H9 (cell line): ENCODE measurements at regions not wholly inside any gene's neighbourhood (a gene's known extent, or its start where the extent isn't known, plus 50 kb on each side); places are given as distances from the start of the nearest gene placed in this dataset.

Experiments
- DNase-seq: peaks from one replicate; pipeline ENCODE4 v3.0.0-alpha.2; 2017
- H2AFZ ChIP-seq: one replicate; pipeline ENCODE4 v1.6.1; 2013; ENCODE audit warnings: mild to moderate bottlenecking, low read length, control low read depth, moderate library complexity
- H2AK5ac ChIP-seq: 2 replicates; pipeline ENCODE4 v1.6.1; 2013; ENCODE audit warnings: low read length, control low read depth, mixed read lengths; ENCODE audit not compliant: insufficient read length
- H2BK120ac ChIP-seq: one replicate; pipeline ENCODE4 v1.6.1; 2013; ENCODE audit warnings: low read depth, mild to moderate bottlenecking, low read length, control low read depth, inconsistent platforms; ENCODE audit not compliant: poor library complexity, severe bottlenecking
- H2BK12ac ChIP-seq: 2 replicates; pipeline ENCODE4 v1.6.1; 2013; ENCODE audit warnings: low read length, control low read depth, mixed read lengths, low read depth; ENCODE audit not compliant: insufficient read length
- H2BK15ac ChIP-seq: 2 replicates; pipeline ENCODE4 v1.6.1; 2013; ENCODE audit warnings: low read depth, low read length, control low read depth
- H2BK20ac ChIP-seq: one replicate; pipeline ENCODE4 v1.6.1; 2013; ENCODE audit warnings: low read depth, mild to moderate bottlenecking, low read length, control low read depth, inconsistent platforms; ENCODE audit not compliant: poor library complexity, severe bottlenecking
- H2BK5ac ChIP-seq: 2 replicates; pipeline ENCODE4 v1.6.1; 2013; ENCODE audit warnings: low read length, control low read depth, mixed read lengths; ENCODE audit not compliant: insufficient read length
- H3K14ac ChIP-seq: 2 replicates; pipeline ENCODE4 v1.6.1; 2013; ENCODE audit warnings: low read length, control low read depth; ENCODE audit not compliant: insufficient read depth
- H3K18ac ChIP-seq: 2 replicates; pipeline ENCODE4 v1.6.1; 2013; ENCODE audit warnings: low read depth, mild to moderate bottlenecking, mixed read lengths, low read length, control low read depth; ENCODE audit not compliant: insufficient read length
- H3K23ac ChIP-seq: 2 replicates; pipeline ENCODE4 v1.6.1; 2013; ENCODE audit warnings: low read length, control low read depth, mixed read lengths, low read depth; ENCODE audit not compliant: insufficient read length
- H3K23me2 ChIP-seq: 2 replicates; pipeline ENCODE4 v1.6.1; 2013; ENCODE audit warnings: low read depth, mild to moderate bottlenecking, mixed read lengths, low read length, control low read depth; ENCODE audit not compliant: insufficient read length, poor library complexity, severe bottlenecking
- H3K27ac ChIP-seq: 2 replicates; pipeline ENCODE4 v1.5.1; 2013; ENCODE audit warnings: low read length, control low read depth, mixed read lengths, low read depth; ENCODE audit not compliant: insufficient read length
- H3K27me3 ChIP-seq: 2 replicates; pipeline ENCODE4 v1.6.1; 2013; ENCODE audit warnings: low read length, control low read depth, inconsistent platforms; ENCODE audit not compliant: insufficient read depth
- H3K4ac ChIP-seq: 2 replicates; pipeline ENCODE4 v1.6.1; 2013; ENCODE audit warnings: low read depth, mild to moderate bottlenecking, control low read depth, inconsistent platforms, low read length, moderate library complexity
- H3K4me1 ChIP-seq: 2 replicates; pipeline ENCODE4 v1.6.1; 2013; ENCODE audit warnings: low read length, control low read depth, inconsistent platforms; ENCODE audit not compliant: insufficient read depth
- H3K4me2 ChIP-seq: 2 replicates; pipeline ENCODE4 v1.6.1; 2013; ENCODE audit warnings: low read length, control low read depth, mixed read lengths; ENCODE audit not compliant: insufficient read length, insufficient read depth
- H3K56ac ChIP-seq: 2 replicates; pipeline ENCODE4 v1.6.1; 2013; ENCODE audit warnings: low read depth, mild to moderate bottlenecking, mixed read lengths, low read length, control low read depth; ENCODE audit not compliant: insufficient read length
- H3K79me1 ChIP-seq: 2 replicates; pipeline ENCODE4 v1.6.1; 2013; ENCODE audit warnings: low read depth, mild to moderate bottlenecking, moderate library complexity, low read length, control low read depth, inconsistent platforms; ENCODE audit not compliant: insufficient read depth, poor library complexity, severe bottlenecking
- H3K79me2 ChIP-seq: 2 replicates; pipeline ENCODE4 v1.6.1; 2013; ENCODE audit warnings: low read length, control low read depth, inconsistent platforms; ENCODE audit not compliant: insufficient read depth
- H3K9ac ChIP-seq: 2 replicates; pipeline ENCODE4 v1.6.1; 2013; ENCODE audit warnings: low read length, control low read depth, mixed read lengths; ENCODE audit not compliant: insufficient read length; ENCODE audit errors: extremely low read depth
- H3K9me3 ChIP-seq: one replicate; pipeline ENCODE4 v1.6.1; 2013; ENCODE audit warnings: low read depth, low read length, inconsistent platforms; ENCODE audit not compliant: control insufficient read depth
- H3T11ph ChIP-seq: one replicate; pipeline ENCODE4 v1.6.1; 2013; ENCODE audit warnings: mild to moderate bottlenecking, low read length, control low read depth, inconsistent platforms
- H4K20me1 ChIP-seq: one replicate; pipeline ENCODE4 v1.6.1; 2013; ENCODE audit not compliant: control insufficient read depth, insufficient read length, insufficient read depth
- H4K5ac ChIP-seq: 2 replicates; pipeline ENCODE4 v1.6.1; 2013; ENCODE audit warnings: low read depth, mild to moderate bottlenecking, mixed read lengths, low read length, control low read depth; ENCODE audit not compliant: insufficient read length
- H4K8ac ChIP-seq: replicated peaks from 2 replicates; pipeline ENCODE4 v1.6.1; 2013; ENCODE audit warnings: low read length, control low read depth, mixed read lengths, low read depth; ENCODE audit not compliant: insufficient read length
- H4K91ac ChIP-seq: 2 replicates; pipeline ENCODE4 v1.6.1; 2013; ENCODE audit warnings: low read depth, mild to moderate bottlenecking, moderate library complexity, mixed read lengths, low read length, control low read depth; ENCODE audit not compliant: insufficient read length
- H3K27ac Mint-ChIP-seq, 3 experiments: 2 replicates in 2 of 3; 3 replicates in 1 of 3; pipeline ENCODE4 v1.8.0; 2020 to 2021; ENCODE audit warnings: mixed read lengths in 3 of 3, mild to moderate bottlenecking in 1 of 3, moderate library complexity in 1 of 3
- H3K27me3 Mint-ChIP-seq: 2 replicates; pipeline ENCODE4 v1.8.0; 2021; ENCODE audit warnings: low read depth, mild to moderate bottlenecking, moderate library complexity, mixed read lengths
- H3K36me3 Mint-ChIP-seq, 3 experiments: 2 replicates in 2 of 3; 3 replicates in 1 of 3; pipeline ENCODE4 v1.8.0; 2020 to 2021; ENCODE audit warnings: low read depth in 3 of 3, mixed read lengths in 3 of 3; ENCODE audit not compliant: insufficient read depth in 1 of 3
- H3K4me1 Mint-ChIP-seq, 2 experiments: 2 replicates each; pipeline ENCODE4 v1.8.0; 2020; ENCODE audit warnings: mixed read lengths in 2 of 2
- H3K4me3 Mint-ChIP-seq, 2 experiments: 2 replicates in 1 of 2; 3 replicates in 1 of 2; pipeline ENCODE4 v1.8.0; 2020 to 2021; ENCODE audit warnings: mild to moderate bottlenecking in 2 of 2, mixed read lengths in 2 of 2, moderate library complexity in 1 of 2
- H3K9me3 Mint-ChIP-seq, 2 experiments: 2 replicates in 1 of 2; 3 replicates in 1 of 2; pipeline ENCODE4 v1.8.0; 2020; ENCODE audit warnings: mild to moderate bottlenecking in 2 of 2, mixed read lengths in 2 of 2, moderate library complexity in 1 of 2
- WGBS: extraction: QIAGEN DNeasy Blood & Tissue Kit; methylation state at CpG from one replicate; pipeline ENCODE4 v1.1.7; 2013; ENCODE audit warnings: missing lambda C conversion rate, low lambda C conversion rate, mixed read lengths; ENCODE audit not compliant: insufficient read length; ENCODE audit errors: extremely low coverage; 5-methylcytosine and 5-hydroxymethylcytosine counted together
- TF ChIP-seq, protein P1 (sequence below): fragments of 200-600 bp; sonication (generic); conservative IDR thresholded peaks from 3 replicates; pipeline ENCODE4 v1.8.0; 2021; ENCODE audit warnings: antibody characterized with exemption, mild to moderate bottlenecking

DNA sequence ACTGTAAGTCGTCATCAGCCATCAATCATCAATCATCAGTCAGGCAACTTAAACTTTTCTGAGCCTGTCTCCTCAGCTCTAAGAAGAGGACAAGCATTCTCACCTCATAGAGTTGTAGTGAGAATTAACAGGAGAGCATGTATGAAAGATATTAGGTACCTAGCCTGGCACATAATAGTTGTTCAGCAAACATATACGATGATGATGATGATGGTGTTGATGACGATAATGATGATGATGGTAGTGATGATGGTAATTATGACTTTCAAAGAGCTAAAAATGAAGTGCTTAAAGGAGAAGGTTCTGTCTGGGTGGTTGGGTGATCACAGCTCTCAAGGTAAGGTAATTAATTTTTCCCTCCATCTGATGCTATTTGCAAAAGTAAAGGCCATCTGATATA lies 55.1 kb upstream of the ADRB1 start:
- Histone ChIP-seq H3K14ac (no peak overlapping the region), H3K27me3 (no peaks in the 10 kb centered on the region), H4K8ac (no peak overlapping the region), H4K91ac (no peak overlapping the region), H3K9me3 (no peaks in the 10 kb centered on the region), H2AFZ (no peak overlapping the region), H4K20me1 (no peaks in the 10 kb centered on the region), H2BK5ac (no peak overlapping the region), H3K4ac (no peak overlapping the region), H3T11ph (no peak overlapping the region), H2BK120ac (no peak overlapping the region), H3K79me1 (no peaks in the 10 kb centered on the region), H3K23me2 (no peaks in the 10 kb centered on the region), H3K79me2 (no peaks in the 10 kb centered on the region), H3K9ac (no peak overlapping the region), H3K18ac (no peak overlapping the region), H3K56ac (no peak overlapping the region), H4K5ac (no peak overlapping the region), H2AK5ac (no peak overlapping the region), H3K27ac (no peak overlapping the region), H3K23ac (no peak overlapping the region), H2BK12ac (no peak overlapping the region), H3K4me2 (no peak overlapping the region), H2BK20ac (no peak overlapping the region), H3K4me1 (0 out of 2 replicates have a peak, but pooled peaks cover 2% of the 10 kb centered on the region), H2BK15ac (no peak overlapping the region)
- peaks cover 0 to 2% (median 0%) of the 10 kb centered on the region in 3 experiments; a peak in 1 of 7 replicates for H3K36me3 Mint-ChIP-seq
- no peaks in the 10 kb centered on the region; a peak in 1 of 5 replicates for H3K9me3 Mint-ChIP-seq
- H3K27ac Mint-ChIP-seq: no peak overlapping the region
- no peak overlapping the region for H3K4me3 Mint-ChIP-seq
- TF ChIP-seq, protein P1, sequence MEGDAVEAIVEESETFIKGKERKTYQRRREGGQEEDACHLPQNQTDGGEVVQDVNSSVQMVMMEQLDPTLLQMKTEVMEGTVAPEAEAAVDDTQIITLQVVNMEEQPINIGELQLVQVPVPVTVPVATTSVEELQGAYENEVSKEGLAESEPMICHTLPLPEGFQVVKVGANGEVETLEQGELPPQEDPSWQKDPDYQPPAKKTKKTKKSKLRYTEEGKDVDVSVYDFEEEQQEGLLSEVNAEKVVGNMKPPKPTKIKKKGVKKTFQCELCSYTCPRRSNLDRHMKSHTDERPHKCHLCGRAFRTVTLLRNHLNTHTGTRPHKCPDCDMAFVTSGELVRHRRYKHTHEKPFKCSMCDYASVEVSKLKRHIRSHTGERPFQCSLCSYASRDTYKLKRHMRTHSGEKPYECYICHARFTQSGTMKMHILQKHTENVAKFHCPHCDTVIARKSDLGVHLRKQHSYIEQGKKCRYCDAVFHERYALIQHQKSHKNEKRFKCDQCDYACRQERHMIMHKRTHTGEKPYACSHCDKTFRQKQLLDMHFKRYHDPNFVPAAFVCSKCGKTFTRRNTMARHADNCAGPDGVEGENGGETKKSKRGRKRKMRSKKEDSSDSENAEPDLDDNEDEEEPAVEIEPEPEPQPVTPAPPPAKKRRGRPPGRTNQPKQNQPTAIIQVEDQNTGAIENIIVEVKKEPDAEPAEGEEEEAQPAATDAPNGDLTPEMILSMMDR: no peak
- DNase-seq: no peak
- WGBS: 100% methylated on average over 1 of the region's 3 CpGs
- H3K27me3 Mint-ChIP-seq: peaks cover 5% of the 10 kb centered on the region; the same call in 1 of the 2 replicates
- H3K4me1 Mint-ChIP-seq: peaks cover 11 to 12% of the 10 kb centered on the region in 2 experiments
